Suprapubic skin (tissue), 4 donors: ENCODE measurements at regions not wholly inside any gene's neighbourhood (a gene's known extent, or its start where the extent isn't known, plus 50 kb on each side); places are given as distances from the start of the nearest gene placed in this dataset.

ENCODE experiments used
- CTCF ChIP-seq, 2 donors: fragments of 200-600 bp in 1 of 2; fragments of 450-650 bp in 1 of 2; sonication (generic) in 1 of 2; IDR thresholded peaks; one replicate each; pipeline ENCODE4 v1.5.1; 2016 to 2019; ENCODE audit warnings: antibody characterized with exemption in 2 of 2, mild to moderate bottlenecking in 1 of 2, moderate library complexity in 1 of 2
- POLR2A ChIP-seq, 2 donors: fragments of 450-650 bp; IDR thresholded peaks; one replicate each; pipeline ENCODE4 v1.6.1; 2017; ENCODE audit warnings: antibody characterized with exemption in 2 of 2, mild to moderate bottlenecking in 2 of 2, moderate library complexity in 2 of 2
- POLR2AphosphoS5 ChIP-seq, 3 donors: sonication (generic); formaldehyde crosslinking; IDR thresholded peaks; one replicate each; pipeline ENCODE4 v1.6.1; 2017; ENCODE audit warnings: antibody characterized with exemption in 3 of 3

DNA sequence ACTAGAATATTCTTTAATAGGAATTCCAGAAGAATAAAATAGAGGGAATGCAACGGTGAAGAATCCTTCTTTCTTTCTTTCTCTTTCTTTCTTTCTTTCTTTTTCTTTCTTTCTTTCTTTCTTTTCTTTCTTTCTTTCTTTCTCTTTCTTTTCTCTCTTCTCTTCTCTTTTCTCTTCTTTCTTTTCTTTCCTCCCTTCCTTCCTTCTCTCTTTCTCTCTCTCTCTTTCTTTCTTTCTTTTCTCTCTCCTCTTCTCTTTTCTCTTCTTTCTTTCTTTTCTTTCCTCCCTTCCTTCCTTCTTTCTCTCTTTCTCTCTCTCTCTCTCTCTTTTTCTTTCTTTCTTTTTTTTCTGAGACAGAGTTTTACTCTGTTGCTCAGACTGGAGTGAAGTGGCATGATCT lies 160.8 kb upstream of the PRICKLE1 start:
- no peak for TF ChIP-seq CTCF (IDR thresholded peaks at IDR 0.05)
- no peak for TF ChIP-seq POLR2A (IDR thresholded peaks at IDR 0.05)
- TF ChIP-seq POLR2AphosphoS5 (IDR thresholded peaks at IDR 0.05), result no peak
